ENCODE measurements at regions not wholly inside any gene's neighbourhood (a gene's known extent, or its start where the extent isn't known, plus 50 kb on each side); places are given as distances from the start of the nearest gene placed in this dataset.

GRCh38 chr2:198817536-198817935 is 640.2 kb downstream of the SATB2 start:
- no peak overlapping the region for H3K27ac ChIP-seq
- no peak for TF ChIP-seq CTCF (IDR thresholded peaks at IDR 0.05)
- TF ChIP-seq ZFX (IDR thresholded peaks at IDR 0.05; ENCODE audit: borderline replicate concordance), result no peak

GRCh38 chr2:198815626-198816025 is 642.1 kb downstream of the SATB2 start:
- no peak overlapping the region for H3K27ac ChIP-seq
- TF ChIP-seq CTCF (IDR thresholded peaks at IDR 0.05) (no peak), ZFX (IDR thresholded peaks at IDR 0.05; ENCODE audit: borderline replicate concordance) (no peak)

- TF ChIP-seq ZFX (IDR thresholded peaks at IDR 0.05; ENCODE audit: borderline replicate concordance) (no peak), CTCF (IDR thresholded peaks at IDR 0.05) (no peak)
- no peak overlapping the region for H3K27ac ChIP-seq
These were observed 646.5 kb downstream of the SATB2 start for GRCh38 chr2:198811198-198811597.

- no peak for TF ChIP-seq ZFX (IDR thresholded peaks at IDR 0.05; ENCODE audit: borderline replicate concordance)
- no peak for TF ChIP-seq CTCF (IDR thresholded peaks at IDR 0.05)
- H3K27ac ChIP-seq, result no peak overlapping the region
These were observed 647.8 kb downstream of the SATB2 start for GRCh38 chr2:198809976-198810375.

GRCh38 chr2:198807131-198807530 is 650.6 kb downstream of the SATB2 start:
- TF ChIP-seq CTCF (IDR thresholded peaks at IDR 0.05) (no peak), ZFX (IDR thresholded peaks at IDR 0.05; ENCODE audit: borderline replicate concordance) (no peak)
- no peak overlapping the region for H3K27ac ChIP-seq

- TF ChIP-seq CTCF (IDR thresholded peaks at IDR 0.05) (no peak), ZFX (IDR thresholded peaks at IDR 0.05; ENCODE audit: borderline replicate concordance) (no peak)
- no peak overlapping the region for H3K27ac ChIP-seq
These were observed 662.3 kb downstream of the SATB2 start for GRCh38 chr2:198795419-198795818.

GRCh38 chr2:198791623-198792022 is 666.1 kb downstream of the SATB2 start:
- TF ChIP-seq ZFX (IDR thresholded peaks at IDR 0.05; ENCODE audit: borderline replicate concordance), result no peak
- TF ChIP-seq CTCF (IDR thresholded peaks at IDR 0.05), result no peak

More at GRCh38 chr2:198791623-198792022, 666.1 kb downstream of the SATB2 start:
- no peak overlapping the region for H3K27ac ChIP-seq

Measured in 22Rv1 (cell line).